NCI-H187 treated with DMSO at 0.1 percent for 48 hours (cell line): ENCODE measurements at regions not wholly inside any gene's neighbourhood (a gene's known extent, or its start where the extent isn't known, plus 50 kb on each side); places are given as distances from the start of the nearest gene placed in this dataset.
"Not testable (repeated sequence)": the region's sequence is repeated elsewhere in the genome, so short reads cannot be mapped to it uniquely, and the experiment has no call there.

Experiments
- DNase-seq: peaks from one replicate; lab custom pipeline; 2025; lab: John Stamatoyannopoulos, UW

DNA sequence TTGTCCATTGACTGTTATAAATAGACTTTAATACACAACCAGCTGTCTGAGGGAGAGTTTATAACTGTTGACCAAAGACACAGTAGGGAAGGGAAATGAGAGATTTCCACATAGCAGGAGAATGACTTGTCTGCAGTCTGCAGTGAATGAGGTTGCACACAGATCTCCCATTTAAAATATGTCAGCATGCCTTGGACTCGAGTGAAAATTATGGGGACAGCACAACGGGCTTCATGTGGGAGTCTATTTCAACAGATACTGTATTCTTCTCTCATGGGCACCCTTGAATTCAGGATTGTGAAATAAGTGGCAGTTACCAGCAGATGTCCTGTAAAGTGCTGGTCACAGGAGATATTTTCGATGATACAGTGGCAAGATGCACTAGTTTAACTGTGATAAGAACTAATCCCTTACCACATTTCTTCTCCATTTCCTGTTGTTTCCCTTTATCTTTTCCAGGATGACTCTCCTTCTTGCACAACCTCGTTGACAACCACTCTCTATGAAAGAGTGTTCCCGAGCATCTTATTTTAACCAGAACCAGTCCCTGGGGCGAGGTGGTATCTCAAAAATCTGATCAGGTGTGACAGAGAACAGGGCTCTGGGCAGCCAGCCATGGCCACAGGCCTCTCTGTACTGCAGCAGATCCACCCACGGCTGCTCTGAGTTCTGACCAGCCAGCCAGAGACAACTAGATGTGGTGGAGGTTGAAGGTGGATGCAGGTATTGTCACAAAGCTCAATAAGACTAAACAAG lies 51.5 kb upstream of the MAP3K1 start:
- no peak for DNase-seq

DNA sequence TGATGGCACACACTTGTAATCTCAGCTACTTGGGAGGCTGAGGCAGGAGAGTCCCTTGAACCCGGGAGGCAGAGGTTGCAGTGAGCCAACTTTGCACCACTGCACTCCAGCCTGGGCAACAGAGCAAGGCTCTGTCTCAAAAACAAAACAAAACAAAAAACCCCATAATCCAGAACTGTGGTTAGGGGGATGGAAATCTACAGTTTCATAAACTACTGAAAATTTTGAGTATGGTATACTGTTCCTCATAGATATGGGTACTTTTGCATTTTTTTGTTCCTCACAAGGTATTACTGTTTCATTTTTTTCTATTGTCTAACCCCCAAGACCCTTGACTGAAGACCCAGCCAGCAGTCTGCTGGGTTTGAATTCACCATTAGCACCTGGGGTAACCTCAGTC lies 52.2 kb upstream of the MAP3K1 start:
- no peak for DNase-seq

DNA sequence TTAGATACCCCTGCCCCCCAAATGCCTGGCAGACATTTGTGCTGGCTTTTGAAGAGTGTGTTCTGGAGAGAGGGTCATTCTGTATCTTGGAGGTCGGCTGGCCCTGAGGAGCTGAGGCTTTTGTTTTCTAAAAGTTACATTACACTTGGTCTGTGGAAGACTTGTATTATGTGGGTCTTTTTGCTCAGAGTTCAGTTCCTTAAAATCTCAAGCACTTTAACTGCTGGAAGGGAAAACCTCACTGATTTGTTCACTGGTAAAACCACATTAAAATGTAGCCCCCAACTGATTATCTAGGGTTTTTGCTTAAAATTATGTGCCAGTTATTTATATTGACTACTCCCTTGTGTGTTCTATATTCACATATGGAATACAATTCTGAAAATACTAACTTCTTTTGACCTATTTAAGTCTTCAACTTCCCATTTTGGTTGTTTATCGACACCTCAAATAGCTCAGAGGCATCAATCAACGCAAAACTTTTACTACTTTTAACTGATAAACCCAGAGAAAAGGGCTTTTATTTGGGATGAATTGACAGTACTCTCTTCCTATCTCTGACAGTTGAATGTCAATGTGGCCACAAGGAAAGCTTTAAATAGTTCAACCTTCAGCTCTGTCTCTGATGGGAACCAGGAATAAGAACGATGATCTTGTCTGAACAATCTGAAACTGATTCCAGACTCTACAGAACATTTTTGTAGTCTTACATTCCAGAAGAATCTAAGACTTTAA lies 54.0 kb upstream of the MAP3K1 start:
- no peak for DNase-seq

DNA sequence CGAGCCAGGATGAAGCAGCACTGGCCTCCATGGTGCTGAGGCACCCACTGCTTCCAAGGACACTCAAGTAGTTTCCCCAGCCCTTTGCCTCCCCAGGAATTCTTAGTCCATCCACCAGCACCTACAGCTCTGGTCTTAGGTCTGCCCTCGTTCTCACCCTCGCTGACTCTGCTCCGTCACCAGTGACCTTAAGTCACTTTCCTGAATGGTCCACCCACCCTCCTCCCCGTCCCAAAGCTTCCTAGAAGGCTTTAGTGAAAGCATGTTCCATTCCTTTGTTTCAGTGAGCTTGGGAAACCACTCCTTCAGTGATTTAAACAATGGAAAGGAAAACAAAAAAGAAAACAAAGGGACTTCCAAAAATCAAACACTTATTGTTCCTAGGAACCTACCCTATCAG lies 54.6 kb upstream of the MAP3K1 start:
- no peak for DNase-seq

DNA sequence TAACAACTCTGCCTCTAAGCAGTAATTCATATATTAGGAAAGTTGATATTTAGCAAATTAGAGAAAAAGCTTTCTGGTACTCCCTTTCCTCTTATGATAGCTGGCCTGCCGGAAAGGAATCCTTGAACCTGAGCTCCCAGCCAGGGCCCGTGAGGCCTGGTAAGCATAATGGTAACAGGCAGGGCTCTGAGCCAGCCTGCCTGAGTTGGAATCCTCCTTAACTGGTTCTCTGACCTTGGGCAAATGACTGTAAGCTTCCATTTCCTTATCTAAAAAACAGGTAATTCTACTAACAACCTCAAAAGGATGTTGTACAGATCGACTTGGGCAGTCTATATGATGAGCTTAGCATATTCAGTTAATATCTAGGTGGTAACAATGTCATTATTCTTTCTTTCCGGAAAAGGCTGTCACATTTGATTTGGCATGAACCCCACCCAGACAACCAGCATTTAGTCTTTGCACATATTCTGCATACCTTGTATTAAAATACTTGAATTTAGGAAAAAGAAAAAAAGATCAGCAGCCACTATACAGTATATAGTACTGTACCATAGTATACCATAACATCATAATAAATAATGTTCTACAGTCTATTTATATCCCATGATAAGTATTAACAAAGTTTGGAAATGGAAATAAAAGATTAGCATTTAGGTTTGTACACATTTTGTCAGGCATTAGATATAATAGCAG lies 55.7 kb upstream of the MAP3K1 start:
- DNase-seq = no peak

DNA sequence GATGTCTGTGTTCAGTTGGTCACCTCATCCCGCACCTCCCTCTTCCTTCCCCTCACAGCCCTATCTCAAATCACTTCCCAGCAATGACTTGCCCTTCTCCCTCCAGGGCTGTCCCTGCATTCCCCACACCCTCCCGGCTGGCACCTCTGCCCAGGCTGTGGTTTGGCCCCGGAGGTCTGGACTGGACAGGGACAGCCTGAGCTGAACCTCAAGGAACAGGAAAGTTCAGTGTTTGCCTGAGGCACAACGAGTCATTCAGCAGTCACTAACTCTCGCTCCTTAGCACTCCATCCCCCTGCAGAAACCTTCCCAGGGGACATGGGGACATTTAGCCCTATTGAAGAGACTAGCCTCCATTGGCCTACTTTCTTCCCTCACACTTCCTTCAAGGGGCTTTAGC lies 58.3 kb upstream of the MAP3K1 start:
- no peak for DNase-seq

DNA sequence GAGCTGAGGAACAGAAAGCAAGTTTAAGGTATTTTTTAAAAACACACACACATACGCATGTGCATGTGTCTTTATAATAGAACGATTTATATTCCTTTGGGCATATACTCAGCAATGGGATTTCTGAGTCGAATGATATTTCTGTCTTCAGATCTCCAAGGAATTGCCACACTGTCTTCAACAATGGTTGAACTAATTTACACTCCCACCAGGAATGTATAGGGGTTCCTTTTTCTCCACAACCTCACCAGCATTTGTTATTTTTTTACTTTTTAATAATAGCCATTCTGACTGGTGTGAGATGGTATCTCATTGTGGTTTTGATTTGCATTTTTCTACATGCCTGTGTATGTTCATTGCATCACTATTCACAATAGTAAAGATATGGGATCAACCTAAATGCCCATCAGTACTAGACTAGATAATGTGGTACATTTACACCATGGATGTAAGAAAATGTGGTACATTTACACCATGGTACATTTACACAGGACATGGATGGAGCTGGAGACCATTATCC lies 60.3 kb upstream of the MAP3K1 start:
- no peak for DNase-seq

DNA sequence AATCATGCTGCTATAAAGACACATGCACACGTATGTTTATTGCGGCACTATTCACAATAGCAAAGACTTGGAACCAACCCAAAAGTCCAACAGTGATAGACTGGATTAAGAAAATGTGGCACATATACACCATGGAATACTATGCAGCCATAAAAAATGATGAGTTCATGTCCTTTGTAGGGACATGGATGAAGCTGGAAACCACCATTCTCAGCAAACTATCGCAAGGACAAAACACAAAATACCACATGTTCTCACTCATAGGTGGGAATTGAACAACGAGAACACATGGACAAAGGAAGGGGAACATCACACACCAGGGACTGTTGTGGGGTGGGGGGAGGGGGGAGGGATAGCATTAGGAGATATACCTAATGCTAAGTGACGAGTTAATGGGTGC lies 61.8 kb upstream of the MAP3K1 start:
- DNase-seq = not testable (repeated sequence)

DNA sequence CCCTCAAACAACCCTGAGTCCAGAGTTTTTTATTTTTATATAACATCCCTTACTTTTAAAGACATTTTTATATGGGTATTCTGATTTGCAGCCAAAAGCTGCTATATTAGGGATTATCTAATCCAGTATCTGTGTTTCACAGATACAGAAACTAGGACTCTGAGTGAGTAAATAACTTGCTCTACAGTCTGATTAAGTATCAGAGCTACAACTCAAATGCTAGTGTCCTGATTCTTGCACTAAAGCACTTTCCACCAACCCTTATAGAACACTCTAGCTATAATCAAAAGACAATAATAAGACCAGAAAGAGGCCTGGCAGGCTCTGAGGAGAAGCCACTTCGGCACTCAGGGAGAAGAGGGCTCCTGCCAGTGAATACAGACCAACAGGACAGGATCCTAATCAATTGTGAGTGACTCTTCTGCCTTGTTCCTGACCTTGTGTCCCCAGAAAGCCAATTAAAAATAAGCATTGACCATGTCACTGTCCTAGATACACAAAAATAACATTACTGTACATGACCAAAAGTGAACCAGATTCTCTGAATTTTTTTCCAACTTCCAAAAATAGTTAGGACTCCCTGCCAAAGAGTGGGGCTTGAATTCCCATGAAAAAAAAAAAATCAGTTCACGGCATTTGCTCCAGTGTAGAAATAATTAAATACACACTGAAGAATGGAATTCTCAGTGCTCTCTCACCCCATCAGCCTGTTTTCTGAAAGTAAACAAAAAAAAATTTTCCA lies 63.6 kb upstream of the MAP3K1 start:
- DNase-seq = no peak

DNA sequence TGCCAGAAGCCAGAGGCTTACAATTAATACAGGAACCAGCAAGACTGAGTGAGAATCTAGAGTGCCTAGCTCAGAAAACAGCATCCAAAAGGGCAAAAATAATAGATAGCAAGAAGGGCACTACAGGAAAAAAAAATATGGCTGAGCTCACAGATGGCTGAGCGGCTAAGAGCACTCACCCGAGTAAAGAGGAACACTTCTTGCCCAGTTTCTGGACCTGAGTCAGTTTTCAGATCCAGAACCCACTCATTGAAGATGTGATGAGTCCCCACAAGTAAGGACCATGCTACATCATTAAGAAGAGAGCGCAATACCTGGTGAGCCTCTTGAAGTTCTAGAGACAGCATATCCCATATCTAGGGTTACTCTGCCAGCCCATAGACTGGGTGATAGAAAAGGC lies 65.5 kb upstream of the MAP3K1 start:
- DNase-seq = no peak

DNA sequence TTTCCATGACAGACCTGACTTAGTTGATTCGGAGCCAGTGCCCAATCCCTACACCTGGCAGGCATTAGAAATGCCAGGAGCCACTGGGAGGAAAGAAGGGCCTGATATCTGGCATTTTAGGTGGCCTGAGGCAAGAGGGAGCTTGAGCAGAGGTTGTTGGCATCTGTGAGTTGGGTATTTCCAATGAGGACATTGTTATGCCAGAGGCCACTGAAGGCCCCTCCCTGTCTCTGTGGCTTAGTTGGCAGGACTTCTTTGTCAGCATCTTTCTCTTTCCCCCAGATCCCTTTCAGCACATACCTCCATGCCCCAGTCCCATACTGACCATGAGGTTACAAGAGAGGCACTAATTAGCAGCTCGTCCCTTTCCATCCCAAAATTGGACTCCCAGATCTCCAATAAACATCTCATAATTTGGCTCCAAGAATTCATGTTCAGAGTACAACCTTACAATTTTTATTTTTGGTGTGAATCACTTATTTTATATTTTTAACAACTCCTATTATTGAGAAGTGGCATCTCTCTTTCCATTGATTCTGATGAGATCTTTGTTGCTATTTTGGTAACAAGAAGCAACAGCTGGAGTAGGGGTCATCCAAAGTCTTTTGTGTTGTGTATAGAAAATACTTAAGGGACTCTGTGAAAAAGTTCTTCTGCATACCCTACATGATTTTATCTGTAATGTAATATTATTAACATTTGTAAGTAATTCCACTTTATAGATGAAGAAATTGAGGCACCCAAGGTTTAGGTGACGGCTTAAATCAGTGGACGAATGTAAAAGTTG lies 68.6 kb upstream of the MAP3K1 start:
- no peak for DNase-seq

DNA sequence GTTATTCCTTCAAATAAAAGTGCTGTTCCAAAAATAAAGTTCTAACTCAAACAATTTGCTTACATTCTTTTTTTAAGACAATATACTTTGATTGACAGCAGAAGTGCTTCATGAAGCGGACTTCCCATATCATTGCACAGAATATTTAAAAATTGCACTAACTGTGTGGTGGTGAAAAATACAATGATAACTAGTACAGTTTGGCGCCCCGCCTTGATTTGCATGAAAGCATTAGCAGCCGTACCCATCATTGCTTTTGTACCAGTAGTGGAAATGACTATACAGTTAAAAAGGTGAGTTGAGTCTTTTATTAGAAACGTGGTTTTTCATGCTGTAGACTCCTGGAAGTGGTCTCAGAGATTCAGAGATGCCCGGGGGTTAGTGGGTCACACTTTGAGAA lies 69.5 kb upstream of the MAP3K1 start:
- DNase-seq = no peak

DNA sequence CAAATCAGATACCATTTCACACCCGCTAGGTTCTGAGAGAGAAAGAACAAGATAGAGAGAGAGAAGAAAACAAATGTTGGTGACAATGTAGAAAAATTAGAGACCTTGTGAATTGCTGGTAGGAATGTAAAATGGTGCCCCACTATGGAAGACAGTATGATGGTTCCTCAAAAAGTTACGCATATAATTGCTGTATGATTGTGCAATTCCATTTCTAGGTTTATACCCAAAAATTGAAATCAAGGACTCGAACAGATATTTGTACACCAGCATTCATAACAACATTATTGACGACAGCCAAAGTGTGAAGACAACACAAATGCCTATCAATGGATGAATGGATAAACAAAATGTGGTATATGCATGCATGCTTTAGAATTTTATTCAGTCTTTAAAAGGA lies 74.5 kb upstream of the MAP3K1 start:
- no peak for DNase-seq

DNA sequence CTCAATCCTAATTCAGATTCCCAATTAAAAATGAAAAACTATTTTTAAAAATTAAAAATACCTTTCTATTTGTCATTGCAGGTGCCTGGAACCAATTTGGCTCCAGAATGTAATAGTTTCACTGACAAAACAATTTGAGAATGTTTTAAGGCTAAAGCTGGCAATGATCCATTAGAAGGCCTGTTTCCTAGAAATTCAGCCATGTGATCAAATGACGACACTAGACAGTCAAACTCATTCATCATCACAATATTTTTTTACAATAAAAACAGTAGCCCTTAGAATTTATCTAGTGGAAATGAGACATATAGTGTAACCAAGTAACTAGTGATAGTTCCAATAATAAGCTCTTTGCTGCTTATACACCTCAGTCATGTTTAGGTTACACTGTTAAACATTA lies 75.4 kb upstream of the MAP3K1 start:
- no peak for DNase-seq

DNA sequence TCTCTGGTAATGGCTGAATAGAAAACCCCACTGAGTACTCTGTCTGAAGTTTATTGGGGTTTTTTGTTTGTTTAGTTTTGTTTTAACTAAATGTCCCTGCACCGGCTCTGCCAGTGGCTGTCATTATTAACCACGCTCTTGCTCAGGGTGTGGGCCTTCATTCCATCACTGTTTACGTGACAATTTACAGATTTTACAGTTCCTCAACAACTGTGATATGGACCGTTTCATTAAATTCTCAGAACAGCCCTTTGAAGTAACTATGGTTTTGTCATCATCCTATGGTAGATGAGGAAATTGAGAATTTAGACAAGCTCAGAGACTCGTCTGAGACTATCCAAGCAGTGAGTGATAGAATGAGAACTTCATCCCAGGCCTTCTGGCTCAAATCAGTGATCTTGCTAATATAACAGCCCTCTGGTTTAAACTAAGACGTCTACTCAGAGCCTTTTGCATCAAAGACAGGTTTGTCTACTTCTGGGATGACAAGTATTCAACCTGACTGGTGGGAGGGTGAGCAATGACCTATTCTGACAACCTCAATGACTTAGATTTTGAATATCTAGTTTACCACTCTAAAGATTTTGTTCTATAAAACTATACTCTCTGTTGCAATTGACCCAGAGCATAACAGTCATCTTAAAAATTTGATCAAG lies 77.3 kb upstream of the MAP3K1 start:
- DNase-seq = no peak

DNA sequence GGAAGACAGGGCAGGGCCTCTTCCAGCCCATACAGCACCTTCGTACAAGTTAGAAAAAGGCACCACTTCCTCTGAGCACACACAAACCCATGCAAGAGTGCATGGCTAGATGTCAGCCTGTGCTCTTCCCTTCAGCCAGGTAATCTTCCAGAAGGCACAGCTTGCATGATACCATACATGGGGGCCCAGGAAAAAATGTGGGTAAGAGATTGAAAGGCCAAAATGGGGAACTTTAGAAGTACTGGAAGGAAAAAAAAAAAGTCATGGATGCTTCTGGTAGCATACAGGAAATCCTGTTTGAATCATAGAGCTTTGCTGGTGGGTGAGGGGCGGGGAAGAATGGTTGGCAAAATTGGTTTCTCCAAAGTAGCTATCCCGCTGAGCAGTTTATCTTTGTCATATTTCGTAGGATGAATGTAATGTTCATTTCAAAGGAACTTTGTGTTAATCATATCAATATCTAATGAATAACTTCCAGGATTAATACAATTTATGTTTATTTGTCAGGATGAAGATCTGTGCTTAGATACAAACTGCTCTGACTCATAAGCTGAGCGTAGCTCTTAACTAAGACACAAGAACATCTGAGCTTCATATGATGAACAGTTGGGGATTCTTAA lies 78.2 kb upstream of the MAP3K1 start:
- no peak for DNase-seq

DNA sequence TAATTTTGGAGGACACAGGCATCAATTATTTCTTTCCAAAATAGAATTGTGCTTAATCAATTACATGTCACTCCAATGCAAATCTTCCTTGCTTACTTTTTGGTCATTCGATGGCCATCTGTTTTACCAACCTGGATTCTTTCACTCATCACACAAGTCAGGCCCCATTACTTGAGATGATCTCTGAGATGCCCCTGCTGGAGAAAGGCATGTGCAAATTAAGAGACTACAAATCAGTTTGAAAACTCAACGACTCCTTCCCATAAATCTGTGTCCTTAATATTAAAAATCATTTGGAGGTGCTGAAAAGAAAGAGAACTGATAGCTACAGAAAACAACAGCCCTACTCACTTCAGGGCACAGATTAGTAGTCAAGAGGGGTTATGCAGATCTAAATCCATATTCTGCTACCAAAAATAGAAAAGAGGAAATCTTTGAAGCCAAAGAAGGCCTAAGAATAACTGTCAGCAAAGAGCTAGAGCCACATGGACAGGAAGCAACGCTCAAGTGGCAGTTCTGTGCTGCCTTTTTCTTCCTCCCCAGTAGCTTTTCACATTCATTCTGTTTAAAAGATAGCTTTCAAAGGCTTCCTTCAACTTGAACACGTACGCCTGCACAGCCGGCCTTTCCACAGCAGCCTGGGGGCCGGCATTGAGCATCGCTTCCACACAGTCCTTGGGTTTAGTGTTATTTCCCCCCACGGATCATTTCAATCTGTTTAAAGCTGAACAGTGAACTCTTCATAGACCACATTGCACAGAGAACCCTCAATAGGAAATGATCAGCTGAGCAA lies 79.3 kb upstream of the MAP3K1 start:
- DNase-seq = no peak

DNA sequence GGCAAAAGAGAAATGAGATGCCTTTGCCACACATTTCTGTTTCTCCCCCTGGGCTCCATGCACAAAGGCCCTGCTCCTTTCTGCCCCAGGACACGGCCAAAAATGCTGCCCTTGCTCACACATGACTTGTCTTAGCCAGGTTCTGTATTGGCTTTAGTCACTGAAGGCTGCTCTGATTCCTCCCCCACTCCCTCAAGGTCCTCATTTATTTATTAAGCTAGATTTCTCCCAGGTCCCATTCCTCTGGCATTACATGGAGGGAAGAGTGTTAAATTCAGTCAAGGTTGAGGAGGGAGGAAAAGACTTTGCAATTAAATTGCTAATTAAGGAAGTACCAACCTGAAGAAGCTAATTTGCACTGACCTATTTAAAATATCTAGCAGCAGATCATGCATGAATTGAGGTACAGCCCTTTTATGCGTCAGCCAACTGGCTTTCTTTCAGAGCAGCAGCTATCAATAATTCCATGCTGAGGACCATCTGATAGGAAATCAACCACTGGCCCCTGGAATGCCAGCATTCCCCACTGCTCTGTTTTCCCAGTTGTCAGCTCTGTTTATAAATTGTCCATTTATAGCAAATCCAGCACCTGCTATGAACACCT lies 81.2 kb upstream of the MAP3K1 start:
- DNase-seq = no peak

DNA sequence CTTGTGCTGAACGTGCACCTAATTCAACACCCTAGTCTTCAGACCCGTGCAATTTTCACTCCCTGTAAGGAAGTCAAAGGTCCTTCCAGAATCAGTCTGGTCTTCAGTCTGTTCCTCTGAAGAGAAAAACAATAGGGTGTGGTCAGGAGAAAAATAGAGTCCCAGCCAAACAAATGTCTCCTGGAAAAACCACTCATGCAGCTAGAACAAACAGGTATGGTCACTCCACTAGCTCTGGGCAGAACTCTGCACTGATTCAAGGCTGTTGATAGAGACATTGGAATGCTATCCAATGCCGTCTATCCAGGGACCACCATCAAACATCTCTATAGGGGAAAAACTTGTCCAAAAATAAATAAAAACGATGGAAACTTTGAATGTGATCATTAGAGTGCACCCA lies 81.8 kb upstream of the MAP3K1 start:
- DNase-seq = no peak
